Vagina (tissue), 2 donors: ENCODE measurements at regions not wholly inside any gene's neighbourhood (a gene's known extent, or its start where the extent isn't known, plus 50 kb on each side); places are given as distances from the start of the nearest gene placed in this dataset.

Source experiments
- POLR2A ChIP-seq, 2 donors: fragments of 450-650 bp; IDR thresholded peaks; one replicate each; pipeline ENCODE4 v1.6.1; 2017; ENCODE audit warnings: antibody characterized with exemption in 2 of 2, mild to moderate bottlenecking in 2 of 2, moderate library complexity in 2 of 2
- TF ChIP-seq, protein P1 (sequence below), 3 experiments: fragments of 450-650 bp in 2 of 3; fragments of 200-600 bp in 1 of 3; sonication (generic) in 1 of 3; IDR thresholded peaks; one replicate each; pipeline ENCODE4 v1.5.1; 2017 to 2019; ENCODE audit warnings: antibody characterized with exemption in 3 of 3, mild to moderate bottlenecking in 2 of 3, moderate library complexity in 2 of 3

DNA sequence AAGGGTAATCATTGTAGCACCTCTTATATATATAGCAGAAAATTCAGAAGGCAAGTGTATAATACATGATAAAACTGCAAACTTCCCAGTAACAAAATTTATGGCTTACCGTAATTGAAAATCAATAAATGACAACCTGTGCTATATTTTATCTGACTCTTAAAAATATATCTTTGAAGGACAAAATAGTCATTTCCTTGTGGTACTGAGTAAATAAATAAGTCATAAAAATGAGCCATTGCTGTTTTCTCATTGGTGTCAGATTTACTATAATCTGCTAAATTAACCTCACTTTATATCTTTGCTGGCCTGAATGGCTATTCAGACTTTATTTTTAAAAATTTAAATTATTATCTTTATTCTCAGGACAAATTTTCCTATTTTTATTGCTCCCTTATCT, 1319.1 kb upstream of the SPRY2 start:
- TF ChIP-seq, protein P1, sequence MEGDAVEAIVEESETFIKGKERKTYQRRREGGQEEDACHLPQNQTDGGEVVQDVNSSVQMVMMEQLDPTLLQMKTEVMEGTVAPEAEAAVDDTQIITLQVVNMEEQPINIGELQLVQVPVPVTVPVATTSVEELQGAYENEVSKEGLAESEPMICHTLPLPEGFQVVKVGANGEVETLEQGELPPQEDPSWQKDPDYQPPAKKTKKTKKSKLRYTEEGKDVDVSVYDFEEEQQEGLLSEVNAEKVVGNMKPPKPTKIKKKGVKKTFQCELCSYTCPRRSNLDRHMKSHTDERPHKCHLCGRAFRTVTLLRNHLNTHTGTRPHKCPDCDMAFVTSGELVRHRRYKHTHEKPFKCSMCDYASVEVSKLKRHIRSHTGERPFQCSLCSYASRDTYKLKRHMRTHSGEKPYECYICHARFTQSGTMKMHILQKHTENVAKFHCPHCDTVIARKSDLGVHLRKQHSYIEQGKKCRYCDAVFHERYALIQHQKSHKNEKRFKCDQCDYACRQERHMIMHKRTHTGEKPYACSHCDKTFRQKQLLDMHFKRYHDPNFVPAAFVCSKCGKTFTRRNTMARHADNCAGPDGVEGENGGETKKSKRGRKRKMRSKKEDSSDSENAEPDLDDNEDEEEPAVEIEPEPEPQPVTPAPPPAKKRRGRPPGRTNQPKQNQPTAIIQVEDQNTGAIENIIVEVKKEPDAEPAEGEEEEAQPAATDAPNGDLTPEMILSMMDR (IDR thresholded peaks at IDR 0.05) = no peak
- no peak for TF ChIP-seq POLR2A (IDR thresholded peaks at IDR 0.05)
